Hematopoietic multipotent progenitor cell treated with erythropoietin and hydrocortisone succinate and interleukin-3 and kit ligand, for 6 days (in vitro differentiated cells): ENCODE measurements at regions not wholly inside any gene's neighbourhood (a gene's known extent, or its start where the extent isn't known, plus 50 kb on each side); places are given as distances from the start of the nearest gene placed in this dataset.
"Not testable (repeated sequence)": the region's sequence is repeated elsewhere in the genome, so short reads cannot be mapped to it uniquely, and the experiment has no call there.

Experiments
- DNase-seq: peaks from one replicate; pipeline ENCODE4 v3.0.0-alpha.2; 2015

- not testable (repeated sequence) for DNase-seq
These were observed 174.6 kb downstream of the SPIN4 start for GRCh38 chrX:63176578-63176977.

GRCh38 chrX:63173841-63174718 is 177.1 kb downstream of the SPIN4 start:
- DNase-seq: not testable (repeated sequence)

- not testable (repeated sequence) for DNase-seq
These were observed 181.7 kb downstream of the SPIN4 start for GRCh38 chrX:63169416-63169815.

GRCh38 chrX:63168949-63169348 is 182.2 kb downstream of the SPIN4 start:
- DNase-seq: not testable (repeated sequence)

GRCh38 chrX:63167002-63167401 is 184.1 kb downstream of the SPIN4 start:
- DNase-seq: not testable (repeated sequence)

- not testable (repeated sequence) for DNase-seq
These were observed 190.1 kb downstream of the SPIN4 start for GRCh38 chrX:63160994-63161393.

GRCh38 chrX:63160340-63160739 is 190.8 kb downstream of the SPIN4 start:
- DNase-seq: not testable (repeated sequence)

- not testable (repeated sequence) for DNase-seq
These were observed 205.6 kb downstream of the SPIN4 start for GRCh38 chrX:63145526-63145925.

GRCh38 chrX:63142588-63142987 is 208.5 kb downstream of the SPIN4 start:
- DNase-seq: not testable (repeated sequence)

GRCh38 chrX:63135859-63136258 is 215.3 kb downstream of the SPIN4 start:
- DNase-seq: not testable (repeated sequence)

GRCh38 chrX:63128509-63128908 is 222.6 kb downstream of the SPIN4 start:
- peak; percentile 6 for DNase-seq

- no peak for DNase-seq
These were observed 235.9 kb downstream of the SPIN4 start for GRCh38 chrX:63115196-63115595.

GRCh38 chrX:63101879-63102620 is 249.1 kb downstream of the SPIN4 start:
- no peak for DNase-seq

- DNase-seq: no peak
These were observed 292.9 kb downstream of the SPIN4 start for GRCh38 chrX:63058204-63058603.

- peak; percentile 0 for DNase-seq
These were observed 300.9 kb downstream of the SPIN4 start for GRCh38 chrX:63050225-63050624.

GRCh38 chrX:63032811-63033210 is 318.3 kb downstream of the SPIN4 start:
- no peak for DNase-seq

GRCh38 chrX:63013549-63013948 is 337.6 kb downstream of the SPIN4 start:
- no peak for DNase-seq

- peak; percentile 0 for DNase-seq
These were observed 338.6 kb downstream of the SPIN4 start for GRCh38 chrX:63012574-63012973.

- DNase-seq: not testable (repeated sequence)
These were observed 350.9 kb downstream of the SPIN4 start for GRCh38 chrX:63000196-63000595.
